ENCODE measurements at regions not wholly inside any gene's neighbourhood (a gene's known extent, or its start where the extent isn't known, plus 50 kb on each side); places are given as distances from the start of the nearest gene placed in this dataset.

DNA sequence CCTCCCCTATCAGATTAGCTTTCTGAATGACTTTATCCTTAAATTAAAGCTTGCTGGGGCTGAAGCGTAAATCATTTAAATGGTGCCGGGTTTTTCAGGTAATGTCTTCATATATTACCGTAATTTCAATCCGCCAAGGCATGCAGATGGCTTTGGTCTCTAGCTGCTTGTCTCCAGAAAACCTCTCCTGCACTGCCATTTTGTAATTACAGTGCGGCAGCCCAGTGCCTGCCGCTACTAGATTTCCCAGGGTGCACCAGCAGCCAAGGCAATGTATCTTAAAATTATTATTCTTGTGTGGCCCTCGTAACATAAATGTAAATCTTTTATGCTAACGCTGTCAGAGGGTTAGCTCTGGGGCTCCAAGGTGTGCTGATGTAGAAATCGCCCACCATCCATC lies 208.5 kb downstream of the TMEM114 start:
- 86% methylated on average over 9 of the region's 9 CpGs for WGBS (ENCODE audit: insufficient coverage)
- intact Hi-C loops (cut with micrococcal nuclease) = no loop called here
- Histone ChIP-seq H3K9me3 (ENCODE audit: control insufficient read depth, insufficient read depth, low read length) (no peaks in the 10 kb centered on the region), H3K27me3 (ENCODE audit: control insufficient read depth, insufficient read depth, low read length) (no peaks in the 10 kb centered on the region), H3K4me1 (ENCODE audit: control insufficient read depth, insufficient read depth, low read length) (no peaks in the 10 kb centered on the region), H3K27ac (ENCODE audit: low read length) (no peak overlapping the region), H3K36me3 (ENCODE audit: control insufficient read depth, insufficient read depth, low read length) (no peaks in the 10 kb centered on the region), H3K4me3 (ENCODE audit: low read length) (no peak overlapping the region)
- TF ChIP-seq, protein P1, sequence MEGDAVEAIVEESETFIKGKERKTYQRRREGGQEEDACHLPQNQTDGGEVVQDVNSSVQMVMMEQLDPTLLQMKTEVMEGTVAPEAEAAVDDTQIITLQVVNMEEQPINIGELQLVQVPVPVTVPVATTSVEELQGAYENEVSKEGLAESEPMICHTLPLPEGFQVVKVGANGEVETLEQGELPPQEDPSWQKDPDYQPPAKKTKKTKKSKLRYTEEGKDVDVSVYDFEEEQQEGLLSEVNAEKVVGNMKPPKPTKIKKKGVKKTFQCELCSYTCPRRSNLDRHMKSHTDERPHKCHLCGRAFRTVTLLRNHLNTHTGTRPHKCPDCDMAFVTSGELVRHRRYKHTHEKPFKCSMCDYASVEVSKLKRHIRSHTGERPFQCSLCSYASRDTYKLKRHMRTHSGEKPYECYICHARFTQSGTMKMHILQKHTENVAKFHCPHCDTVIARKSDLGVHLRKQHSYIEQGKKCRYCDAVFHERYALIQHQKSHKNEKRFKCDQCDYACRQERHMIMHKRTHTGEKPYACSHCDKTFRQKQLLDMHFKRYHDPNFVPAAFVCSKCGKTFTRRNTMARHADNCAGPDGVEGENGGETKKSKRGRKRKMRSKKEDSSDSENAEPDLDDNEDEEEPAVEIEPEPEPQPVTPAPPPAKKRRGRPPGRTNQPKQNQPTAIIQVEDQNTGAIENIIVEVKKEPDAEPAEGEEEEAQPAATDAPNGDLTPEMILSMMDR (IDR thresholded peaks at IDR 0.05) = no peak
- Mint-ChIP-seq H3K4me3 (no peak overlapping the region), H3K4me1 (no peaks in the 10 kb centered on the region), H3K27ac (no peak overlapping the region), H3K27me3 (ENCODE audit: low read depth in 2 of 2) (peaks cover 0 to 2% of the 10 kb centered on the region in 2 donors), H3K36me3 (no peaks in the 10 kb centered on the region), H3K9me3 (peaks cover 3 to 5% of the 10 kb centered on the region in 2 donors)
- no peak for DNase-seq
- no peak for ATAC-seq

DNA sequence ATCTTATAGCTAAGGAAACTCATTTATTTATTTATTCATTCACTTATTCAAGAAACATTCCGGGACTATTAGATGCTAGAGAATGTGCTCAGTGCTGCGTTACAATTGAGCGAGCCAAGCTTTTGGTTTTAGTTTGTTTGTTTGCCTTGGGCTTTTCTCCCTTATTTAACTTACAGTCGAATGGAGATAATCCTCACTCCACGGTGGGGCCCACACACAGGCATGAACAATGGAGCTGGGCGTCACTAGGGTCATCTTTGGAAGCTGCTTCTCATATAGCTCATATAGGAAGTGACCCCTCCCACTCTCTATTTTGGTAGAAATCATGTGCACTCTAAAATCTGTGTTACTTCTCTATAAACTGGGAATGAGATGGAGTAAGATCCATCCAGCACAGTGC lies 210.0 kb downstream of the TMEM114 start:
- intact Hi-C loops (cut with micrococcal nuclease) = no loop called here
- WGBS (ENCODE audit: insufficient coverage) = 81% methylated on average over 5 of the region's 6 CpGs
- ATAC-seq = no peak
- Histone ChIP-seq H3K4me1 (ENCODE audit: control insufficient read depth, insufficient read depth, low read length) (no peaks in the 10 kb centered on the region), H3K9me3 (ENCODE audit: control insufficient read depth, insufficient read depth, low read length) (no peaks in the 10 kb centered on the region), H3K27ac (ENCODE audit: low read length) (no peak overlapping the region), H3K36me3 (ENCODE audit: control insufficient read depth, insufficient read depth, low read length) (no peaks in the 10 kb centered on the region), H3K27me3 (ENCODE audit: control insufficient read depth, insufficient read depth, low read length) (no peaks in the 10 kb centered on the region), H3K4me3 (ENCODE audit: low read length) (no peak overlapping the region)
- Mint-ChIP-seq H3K9me3 (peaks cover 3 to 5% of the 10 kb centered on the region in 2 donors), H3K27ac (no peak overlapping the region), H3K4me3 (no peak overlapping the region), H3K27me3 (ENCODE audit: low read depth in 2 of 2) (peaks cover 0 to 2% of the 10 kb centered on the region in 2 donors), H3K36me3 (no peaks in the 10 kb centered on the region), H3K4me1 (no peaks in the 10 kb centered on the region)
- DNase-seq = no peak
- TF ChIP-seq, protein P1 (IDR thresholded peaks at IDR 0.05) = no peak

DNA sequence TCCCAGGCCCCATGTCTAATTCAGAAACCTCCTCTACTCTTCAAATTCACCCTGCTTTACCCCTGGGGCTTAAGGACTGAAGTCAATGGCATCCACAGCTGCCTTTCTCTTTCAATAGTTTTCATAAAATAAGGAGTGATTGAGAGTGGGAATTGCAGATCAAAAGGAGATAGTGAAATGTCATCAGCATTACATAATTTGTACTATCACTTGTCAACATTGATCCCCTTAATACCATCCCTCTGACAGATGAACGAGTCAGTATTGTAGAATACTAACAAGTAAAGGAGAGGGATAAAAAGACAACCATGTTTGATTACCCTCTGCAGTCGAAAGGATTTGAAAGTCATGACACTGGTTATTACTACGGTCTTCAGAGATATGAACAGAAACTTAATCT lies 212.4 kb downstream of the TMEM114 start:
- Mint-ChIP-seq H3K36me3 (no peaks in the 10 kb centered on the region), H3K4me3 (no peak overlapping the region), H3K4me1 (no peaks in the 10 kb centered on the region), H3K27me3 (ENCODE audit: low read depth in 2 of 2) (no peaks in the 10 kb centered on the region), H3K9me3 (peaks cover 3 to 8% of the 10 kb centered on the region in 2 donors), H3K27ac (no peak overlapping the region)
- 80% methylated on average over 1 of the region's 3 CpGs for WGBS (ENCODE audit: insufficient coverage)
- H3K4me1 ChIP-seq (ENCODE audit: control insufficient read depth, insufficient read depth, low read length) = no peaks in the 10 kb centered on the region
- no peak for ATAC-seq
- H3K4me3 ChIP-seq (ENCODE audit: low read length) = no peak overlapping the region
- no peak overlapping the region for H3K27ac ChIP-seq (ENCODE audit: low read length)
- DNase-seq = no peak
- TF ChIP-seq, protein P1 (IDR thresholded peaks at IDR 0.05) = no peak
- H3K27me3 ChIP-seq (ENCODE audit: control insufficient read depth, insufficient read depth, low read length) = no peaks in the 10 kb centered on the region
- no peaks in the 10 kb centered on the region for H3K36me3 ChIP-seq (ENCODE audit: control insufficient read depth, insufficient read depth, low read length)
- intact Hi-C loops (cut with micrococcal nuclease) = no loop called here
- H3K9me3 ChIP-seq (ENCODE audit: control insufficient read depth, insufficient read depth, low read length) = no peaks in the 10 kb centered on the region

DNA sequence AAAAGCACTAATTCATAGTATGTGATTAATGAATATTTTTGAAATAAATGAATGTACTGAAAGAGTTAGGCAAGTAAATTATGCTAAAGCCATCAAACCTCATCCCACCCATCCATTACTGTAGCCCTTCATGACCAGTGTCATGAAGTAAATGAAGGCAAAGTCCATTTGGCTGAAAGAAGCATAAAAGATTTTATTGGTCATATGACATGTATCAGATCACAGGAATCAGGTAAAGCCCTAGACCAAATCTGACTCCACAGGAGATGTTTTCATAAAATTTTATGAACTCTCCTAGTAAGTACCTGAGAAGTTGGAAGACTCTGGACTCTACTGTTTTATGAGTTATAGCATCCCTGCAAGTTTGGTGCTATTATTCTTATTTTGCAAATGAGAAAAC lies 213.5 kb downstream of the TMEM114 start:
- no peaks in the 10 kb centered on the region for H3K36me3 ChIP-seq (ENCODE audit: control insufficient read depth, insufficient read depth, low read length)
- intact Hi-C loops (cut with micrococcal nuclease) = no loop called here
- no peaks in the 10 kb centered on the region for H3K36me3 Mint-ChIP-seq
- DNase-seq = no peak
- no peaks in the 10 kb centered on the region for H3K4me1 ChIP-seq (ENCODE audit: control insufficient read depth, insufficient read depth, low read length)
- no peaks in the 10 kb centered on the region for H3K27me3 ChIP-seq (ENCODE audit: control insufficient read depth, insufficient read depth, low read length)
- H3K4me3 ChIP-seq (ENCODE audit: low read length) = no peak overlapping the region
- no peak for ATAC-seq
- no peaks in the 10 kb centered on the region for H3K27me3 Mint-ChIP-seq (ENCODE audit: low read depth in 2 of 2)
- TF ChIP-seq, protein P1 (IDR thresholded peaks at IDR 0.05) = no peak
- no peak overlapping the region for H3K27ac ChIP-seq (ENCODE audit: low read length)
- no peak overlapping the region for H3K27ac Mint-ChIP-seq
- no peaks in the 10 kb centered on the region for H3K4me1 Mint-ChIP-seq
- H3K4me3 Mint-ChIP-seq = no peak overlapping the region
- no peaks in the 10 kb centered on the region for H3K9me3 ChIP-seq (ENCODE audit: control insufficient read depth, insufficient read depth, low read length)
- peaks cover 3 to 8% of the 10 kb centered on the region in 2 donors for H3K9me3 Mint-ChIP-seq

Measured in natural killer cell (primary cell).